Skin epidermis (tissue), 12 donors: ENCODE measurements at regions not wholly inside any gene's neighbourhood (a gene's known extent, or its start where the extent isn't known, plus 50 kb on each side); places are given as distances from the start of the nearest gene placed in this dataset.
"Not testable (repeated sequence)": the region's sequence is repeated elsewhere in the genome, so short reads cannot be mapped to it uniquely, and the experiment has no call there.

Source experiments
- H3K27ac ChIP-seq, 21 experiments: fragments of 200-600 bp; sonication (generic) in 11 of 21; one replicate each; pipeline ENCODE4 v1.5.0; 2020; ENCODE audit warnings: mild to moderate bottlenecking in 3 of 21, inconsistent platforms in 2 of 21, moderate library complexity in 2 of 21
- H3K4me3 ChIP-seq, 7 experiments: fragments of 200-600 bp; sonication (generic) in 2 of 7; one replicate each; pipeline ENCODE4 v1.5.0; 2020; ENCODE audit warnings: inconsistent platforms in 2 of 7, mild to moderate bottlenecking in 2 of 7, moderate library complexity in 1 of 7

- H3K4me3 ChIP-seq, result no peak overlapping the region
- peak overlapping the region in 1 of 21 experiments; percentile 14 for H3K27ac ChIP-seq
Observed at GRCh38 chr4:141435446-141436225, 200.7 kb upstream of the IL15 start.

- Histone ChIP-seq H3K27ac (no peak overlapping the region), H3K4me3 (no peak overlapping the region)
Observed at GRCh38 chr4:141439223-141439622, 197.2 kb upstream of the IL15 start.

GRCh38 chr4:141447761-141448160, 188.6 kb upstream of the IL15 start:
- H3K4me3 ChIP-seq, result no peak overlapping the region
- no peak overlapping the region for H3K27ac ChIP-seq

GRCh38 chr4:141448490-141448889, 187.9 kb upstream of the IL15 start:
- Histone ChIP-seq H3K4me3 (no peak overlapping the region), H3K27ac (no peak overlapping the region)

- no peak overlapping the region for H3K27ac ChIP-seq
- no peak overlapping the region for H3K4me3 ChIP-seq
Observed at GRCh38 chr4:141449927-141450326, 186.5 kb upstream of the IL15 start.

GRCh38 chr4:141455651-141456050, 180.7 kb upstream of the IL15 start:
- Histone ChIP-seq H3K4me3 (no peak overlapping the region), H3K27ac (no peak overlapping the region)

GRCh38 chr4:141457653-141458052, 178.7 kb upstream of the IL15 start:
- H3K4me3 ChIP-seq, result no peak overlapping the region
- no peak overlapping the region for H3K27ac ChIP-seq

GRCh38 chr4:141458501-141458900, 177.9 kb upstream of the IL15 start:
- no peak overlapping the region for H3K4me3 ChIP-seq

GRCh38 chr4:141459020-141459419, 177.4 kb upstream of the IL15 start:
- Histone ChIP-seq H3K27ac (no peak overlapping the region), H3K4me3 (no peak overlapping the region)

More at GRCh38 chr4:141458501-141458900, 177.9 kb upstream of the IL15 start:
- H3K27ac ChIP-seq, result no peak overlapping the region

- no peak overlapping the region for H3K27ac ChIP-seq
- H3K4me3 ChIP-seq, result no peak overlapping the region
Observed at GRCh38 chr4:141462361-141462760, 174.0 kb upstream of the IL15 start.

- H3K27ac ChIP-seq, result no peak overlapping the region
- H3K4me3 ChIP-seq, result no peak overlapping the region
Observed at GRCh38 chr4:141463678-141464077, 172.7 kb upstream of the IL15 start.

- H3K27ac ChIP-seq, result no peak overlapping the region
- H3K4me3 ChIP-seq, result no peak overlapping the region
Observed at GRCh38 chr4:141464366-141464765, 172.0 kb upstream of the IL15 start.

- H3K4me3 ChIP-seq, result no peak overlapping the region
- no peak overlapping the region for H3K27ac ChIP-seq
Observed at GRCh38 chr4:141465171-141465570, 171.2 kb upstream of the IL15 start.

- Histone ChIP-seq H3K4me3 (no peak overlapping the region), H3K27ac (no peak overlapping the region)
Observed at GRCh38 chr4:141467225-141467624, 169.2 kb upstream of the IL15 start.

GRCh38 chr4:141469392-141469791, 167.0 kb upstream of the IL15 start:
- no peak overlapping the region for H3K27ac ChIP-seq

GRCh38 chr4:141473026-141473540, 163.3 kb upstream of the IL15 start:
- H3K27ac ChIP-seq, result no peak overlapping the region
- no peak overlapping the region for H3K4me3 ChIP-seq

More at GRCh38 chr4:141469392-141469791, 167.0 kb upstream of the IL15 start:
- no peak overlapping the region for H3K4me3 ChIP-seq

- Histone ChIP-seq H3K4me3 (no peak overlapping the region), H3K27ac (no peak overlapping the region)
Observed at GRCh38 chr4:141473952-141474351, 162.4 kb upstream of the IL15 start.

- H3K4me3 ChIP-seq, result no peak overlapping the region
- no peak overlapping the region for H3K27ac ChIP-seq
Observed at GRCh38 chr4:141480950-141481349, 155.4 kb upstream of the IL15 start.

GRCh38 chr4:141484298-141484697, 152.1 kb upstream of the IL15 start:
- H3K27ac ChIP-seq, H3K4me3 ChIP-seq: not testable (repeated sequence)

- Histone ChIP-seq H3K27ac (no peak overlapping the region), H3K4me3 (no peak overlapping the region)
Observed at GRCh38 chr4:141486375-141486997, 149.9 kb upstream of the IL15 start.

GRCh38 chr4:141497627-141498026, 138.8 kb upstream of the IL15 start:
- H3K27ac ChIP-seq, result no peak overlapping the region
- no peak overlapping the region for H3K4me3 ChIP-seq
